HG03342 (cell line): ENCODE measurements at regions not wholly inside any gene's neighbourhood (a gene's known extent, or its start where the extent isn't known, plus 50 kb on each side); places are given as distances from the start of the nearest gene placed in this dataset.
"Not testable (repeated sequence)": the region's sequence is repeated elsewhere in the genome, so short reads cannot be mapped to it uniquely, and the experiment has no call there.

Experiments used
- ATAC-seq: cut with Tn5 transposase; IDR thresholded peaks from one replicate; pipeline ENCODE4 v1.9.1; 2021; ENCODE audit warnings: mild to moderate bottlenecking, moderate library complexity; ENCODE audit not compliant: unreplicated experiment

DNA sequence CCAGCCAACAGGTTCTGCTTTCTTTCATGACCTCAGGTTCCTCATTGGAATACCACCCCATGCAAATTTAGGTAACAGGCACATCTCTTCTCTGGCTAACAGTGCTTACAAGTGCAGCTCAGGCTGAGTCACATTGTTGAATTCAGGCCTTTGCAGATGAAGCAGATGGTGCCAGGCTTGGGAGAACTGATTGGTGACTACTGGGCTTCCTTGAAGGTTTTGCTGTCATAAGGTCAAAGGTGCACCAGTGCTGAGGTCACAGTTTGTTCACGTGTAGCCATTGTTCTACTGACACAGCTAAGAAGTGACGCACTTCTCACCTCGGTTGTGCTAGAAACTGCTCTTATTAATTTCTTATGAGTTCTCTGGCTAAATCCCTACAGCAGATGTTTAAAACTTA lies 128.6 kb upstream of the BMPER start:
- no peak for ATAC-seq

- no peak for ATAC-seq
Observed at GRCh38 chr7:33778195-33778594, 127.1 kb upstream of the BMPER start.

DNA sequence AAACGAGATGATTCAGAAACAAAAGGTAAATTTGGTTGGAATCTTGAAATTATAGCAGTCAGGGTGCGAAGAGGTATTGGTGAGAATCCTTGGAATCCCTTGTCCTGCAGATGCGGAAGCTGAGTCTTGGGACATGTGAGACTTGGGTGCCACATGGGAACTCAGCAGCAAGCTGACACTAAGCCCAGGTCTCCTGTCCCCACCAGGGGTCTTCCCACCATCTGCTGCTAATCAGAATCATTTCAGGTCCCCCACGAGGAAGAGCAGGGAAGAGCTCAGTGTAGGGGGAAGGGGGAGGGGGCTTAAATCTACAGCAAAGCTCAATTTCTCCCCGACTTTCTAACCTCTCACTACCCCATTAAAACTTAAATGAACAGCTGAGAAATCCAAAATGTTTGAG lies 126.1 kb upstream of the BMPER start:
- ATAC-seq, result no peak

DNA sequence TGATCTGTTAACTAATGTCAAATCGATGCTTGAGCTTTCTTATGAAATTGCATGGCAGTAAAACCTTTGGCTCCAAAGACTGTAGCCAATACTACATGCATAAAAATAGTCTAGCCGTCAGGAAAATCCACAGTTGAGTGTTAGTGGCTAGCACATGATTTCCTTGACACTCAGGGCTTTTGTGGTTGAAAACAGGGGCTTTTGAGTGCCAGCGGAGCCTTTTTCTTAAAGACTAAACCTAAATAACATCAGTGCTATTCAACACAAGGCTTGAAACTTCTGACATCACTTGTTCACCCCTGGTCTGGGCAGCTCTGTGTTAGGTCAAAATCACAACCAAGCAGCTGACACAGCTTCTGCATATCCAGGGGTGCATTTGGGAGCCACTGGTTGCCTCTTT lies 124.2 kb upstream of the BMPER start:
- ATAC-seq, result no peak

GRCh38 chr7:33781796-33782195 lies 123.5 kb upstream of the BMPER start:
- ATAC-seq, result no peak

GRCh38 chr7:33784000-33784399 lies 121.3 kb upstream of the BMPER start:
- ATAC-seq, result no peak

DNA sequence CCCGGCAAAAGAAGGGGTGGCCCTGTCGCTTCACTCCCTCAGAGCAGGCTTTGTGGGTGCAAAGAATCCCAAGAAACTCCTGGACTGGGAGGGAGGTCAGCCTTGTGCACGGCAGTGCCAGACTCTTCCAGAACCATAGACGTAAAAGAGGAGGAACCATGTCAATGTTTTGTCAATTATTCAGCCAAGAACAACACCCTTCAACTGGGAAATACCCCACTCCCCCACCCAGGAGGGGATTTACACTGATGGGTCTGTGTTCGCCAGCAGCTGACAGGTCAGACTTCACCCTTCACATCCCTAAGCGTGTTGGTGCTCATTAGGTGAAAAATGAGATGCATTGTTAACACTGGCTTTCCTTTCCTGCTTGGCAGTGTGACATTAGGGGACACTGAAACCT lies 116.8 kb upstream of the BMPER start:
- ATAC-seq, result no peak

- no peak for ATAC-seq
Observed at GRCh38 chr7:33789871-33790630, 115.3 kb upstream of the BMPER start.

DNA sequence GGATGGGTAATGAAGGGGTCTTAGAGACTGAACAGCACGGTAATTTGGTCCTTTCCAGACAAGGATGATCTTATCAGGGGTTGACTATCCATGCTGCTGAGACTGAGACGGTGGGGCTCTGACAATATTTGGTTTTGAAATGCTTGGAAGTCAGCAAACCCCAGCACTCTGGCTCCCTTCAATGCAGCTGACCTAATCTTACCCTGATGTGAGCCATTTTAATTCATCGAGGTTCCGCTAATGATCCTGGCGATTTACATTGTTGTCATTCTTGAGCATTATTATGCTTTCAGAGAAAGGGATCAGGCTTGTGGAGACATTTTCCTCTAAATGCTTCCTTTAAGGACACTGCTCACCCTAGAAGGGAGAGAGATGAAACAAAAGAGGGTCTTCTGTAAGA lies 114.6 kb upstream of the BMPER start:
- no peak for ATAC-seq

GRCh38 chr7:33792041-33792440 lies 113.3 kb upstream of the BMPER start:
- no peak for ATAC-seq

DNA sequence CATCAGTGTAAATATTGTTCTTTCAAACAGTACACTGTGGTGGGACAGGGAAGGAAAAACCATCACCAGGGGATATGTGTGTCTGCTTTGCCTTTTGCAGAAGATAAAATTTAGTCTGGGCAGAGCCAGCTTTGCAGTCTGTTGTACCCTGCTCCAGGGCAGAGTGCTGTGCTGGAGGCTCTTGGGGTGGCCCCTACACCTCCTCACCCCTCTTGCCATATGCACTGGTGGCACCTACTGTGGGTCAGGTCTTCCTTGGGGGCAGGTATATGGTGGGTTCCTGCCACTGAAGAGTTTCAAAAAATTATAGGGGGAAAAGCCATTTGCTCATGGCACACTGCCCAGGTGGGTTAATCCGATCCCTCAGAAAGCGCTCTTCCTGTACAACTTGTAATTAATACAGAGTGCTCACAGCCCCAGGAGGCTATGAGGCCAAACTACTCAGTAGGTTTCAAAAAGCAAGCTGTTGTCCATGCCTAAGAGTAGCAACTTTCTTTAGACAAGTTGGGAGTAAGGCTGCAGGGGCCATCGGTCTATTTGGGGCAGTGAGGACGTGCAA lies 112.7 kb upstream of the BMPER start:
- no peak for ATAC-seq

GRCh38 chr7:33793616-33794015 lies 111.7 kb upstream of the BMPER start:
- ATAC-seq, result no peak

GRCh38 chr7:33794419-33794818 lies 110.9 kb upstream of the BMPER start:
- ATAC-seq, result no peak

- no peak for ATAC-seq
Observed at GRCh38 chr7:33794959-33795358, 110.4 kb upstream of the BMPER start.

GRCh38 chr7:33796538-33796937 lies 108.8 kb upstream of the BMPER start:
- ATAC-seq, result no peak

- not testable (repeated sequence) for ATAC-seq
Observed at GRCh38 chr7:33797512-33797911, 107.8 kb upstream of the BMPER start.

GRCh38 chr7:33798686-33799325 lies 106.5 kb upstream of the BMPER start:
- ATAC-seq, result no peak

DNA sequence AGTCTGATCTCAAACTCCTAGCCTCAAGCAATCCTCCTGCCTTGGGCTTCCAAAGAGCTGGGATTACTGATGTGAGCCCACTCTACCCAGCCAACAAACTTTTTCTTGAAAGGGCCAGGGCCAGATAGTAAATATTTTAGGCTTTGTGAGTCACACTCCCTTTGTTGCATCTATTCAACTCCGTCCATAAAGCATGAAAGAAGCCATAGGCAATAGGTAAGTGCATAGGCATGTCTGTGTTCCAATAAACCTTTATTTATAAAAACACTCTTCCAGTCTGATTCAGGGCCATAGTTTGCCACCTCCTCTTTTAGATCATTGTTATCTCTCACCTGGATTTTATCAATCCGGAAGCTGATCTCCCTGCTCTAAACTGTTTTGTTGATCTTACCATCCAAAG lies 105.6 kb upstream of the BMPER start:
- no peak for ATAC-seq

DNA sequence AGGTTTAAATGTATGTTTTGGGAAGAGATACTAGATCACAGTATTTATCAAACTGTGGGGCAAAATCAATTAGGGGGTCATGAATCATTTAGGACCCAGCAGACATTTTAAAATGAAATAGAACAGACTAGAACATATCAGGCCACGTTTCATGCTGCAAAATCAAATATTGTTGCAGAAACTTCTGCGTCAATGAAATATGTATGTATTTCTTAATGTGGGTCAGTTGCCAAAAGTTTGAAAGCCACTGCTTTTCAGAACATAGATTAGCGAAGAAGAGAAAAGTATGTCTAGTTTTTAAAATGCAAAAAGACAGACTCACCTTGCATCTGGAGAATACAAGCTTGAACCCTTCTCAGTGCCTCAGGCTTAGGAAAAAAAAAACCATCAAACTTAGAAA lies 102.7 kb upstream of the BMPER start:
- no peak for ATAC-seq

DNA sequence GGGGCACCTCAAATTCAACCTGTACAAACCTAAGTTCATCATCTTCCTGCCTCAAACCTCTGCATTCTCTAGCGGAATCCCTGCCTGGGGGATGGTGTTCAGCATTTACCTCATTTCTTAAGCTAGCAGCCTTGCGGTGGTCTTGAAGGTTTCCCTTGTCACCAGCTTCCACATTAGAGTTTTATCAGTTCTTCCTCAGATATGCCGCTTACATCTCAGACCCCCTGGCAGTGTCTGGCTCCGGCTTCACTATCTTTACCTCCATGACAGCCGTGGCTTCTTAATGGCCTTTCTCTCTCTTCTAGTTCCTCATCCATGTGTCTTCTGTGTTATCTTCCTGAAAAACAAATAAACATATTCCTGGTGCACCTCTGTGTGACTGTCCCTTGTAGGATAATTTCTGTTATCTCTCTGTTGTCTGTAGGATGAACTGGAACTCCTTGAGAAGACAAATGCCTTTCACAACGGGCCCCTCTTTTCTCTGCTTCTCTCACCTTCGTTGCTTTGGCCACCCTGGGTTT lies 101.1 kb upstream of the BMPER start:
- no peak for ATAC-seq

DNA sequence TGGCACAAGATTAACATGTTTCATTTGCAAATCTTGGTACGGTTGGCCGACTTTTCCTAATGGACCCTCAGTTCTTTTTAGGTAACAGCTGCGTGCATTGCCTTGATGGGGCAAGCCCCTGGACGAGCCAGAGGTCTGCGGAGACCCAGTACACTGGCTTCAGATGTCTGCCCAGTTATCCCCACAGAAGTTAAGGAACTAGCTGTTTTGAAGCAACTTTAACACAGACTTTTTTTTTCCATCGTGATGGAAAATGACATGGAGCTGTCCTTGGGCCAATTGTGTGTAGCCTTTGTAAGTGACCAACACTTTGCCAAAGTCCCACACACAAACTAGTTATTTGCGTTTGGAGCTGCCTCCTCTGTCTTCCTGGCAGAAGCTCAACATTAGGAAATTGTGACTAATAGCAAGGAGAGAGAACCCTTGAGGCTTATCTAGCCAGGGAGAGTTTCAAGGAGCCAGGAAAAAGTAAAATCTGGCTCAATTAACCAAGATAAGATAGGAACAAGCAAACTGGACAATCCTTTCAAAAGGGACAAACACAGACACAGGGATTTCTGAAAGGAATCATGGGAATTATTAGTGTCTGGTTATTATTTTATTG lies 99.6 kb upstream of the BMPER start:
- ATAC-seq, result no peak
